K562 (cell line): ENCODE measurements at regions not wholly inside any gene's neighbourhood (a gene's known extent, or its start where the extent isn't known, plus 50 kb on each side); places are given as distances from the start of the nearest gene placed in this dataset.

Experiments used
- ATAC-seq: fragments of 200-7000 bp; cut with Tn5 transposase; 3 replicates; pipeline ENCODE4 v1.9.1; 2020; ENCODE audit warnings: moderate library complexity
- BruUV-seq: library from RNA; stranded (reverse); fragments of 400-500 nt; replicated peaks from 2 replicates; lab custom pipeline; 2021; lab: Mats Ljungman, UMichigan
- CTCF ChIA-PET: fragments of 300-600 bp; formaldehyde crosslinking; extraction: SDS; loops from one replicate; lab custom pipeline; 2021; ENCODE audit warnings: low intra/inter-chr PET ratio; lab: Yijun Ruan, JAX
- POLR2A ChIA-PET: fragments of 300-600, 350-650 bp; sonication (Branson Sonifier 250); formaldehyde crosslinking; extraction: SDS; loops from one replicate; lab custom pipeline; 2021; ENCODE audit warnings: antibody characterized with exemption, inconsistent platforms; lab: Yijun Ruan, JAX
- DNase-seq, 4 experiments: peaks; one replicate each; pipeline versions ENCODE4 v3.0.0 to v3.0.0-alpha.2; 2011 to 2018; ENCODE audit warnings: low spot score in 3 of 4, mixed read lengths in 3 of 4; ENCODE audit errors: extremely low read depth in 1 of 4
- FAIRE-seq: peaks from 2 replicates; lab custom pipeline; 2011; peaks lifted over from hg19 to GRCh38; lab: Jason Lieb, UNC
- H2AFZ ChIP-seq: 2 replicates; pipeline ENCODE4 v1.6.0; 2011; ENCODE audit warnings: low read depth, low read length, control low read depth, inconsistent platforms
- H3K27ac ChIP-seq: fragments of 200-600 bp; 3 replicates; pipeline ENCODE4 v1.8.0; 2011; ENCODE audit warnings: low read depth, mild to moderate bottlenecking, control low read depth, inconsistent platforms, low read length, moderate library complexity, mixed read lengths; ENCODE audit errors: extremely low read depth
- H3K27me3 ChIP-seq, 2 experiments: fragments of 300-600 bp in 1 of 2; 2 replicates in 1 of 2; 3 replicates in 1 of 2; pipeline versions ENCODE4 v1.6.0 to v1.8.0; 2011; ENCODE audit warnings: inconsistent platforms in 2 of 2, low read length in 2 of 2, mild to moderate bottlenecking in 1 of 2, mixed read lengths in 1 of 2, moderate library complexity in 1 of 2; ENCODE audit not compliant: control insufficient read depth in 2 of 2, insufficient read depth in 2 of 2
- H3K36me3 ChIP-seq: fragments of 300-600 bp; 3 replicates; pipeline ENCODE4 v1.8.0; 2011; ENCODE audit warnings: mild to moderate bottlenecking, low read length, inconsistent platforms; ENCODE audit not compliant: control insufficient read depth, insufficient read depth
- H3K4me1 ChIP-seq, 2 experiments: fragments of 200-600 bp in 1 of 2; replicated peaks in 1 of 2; 2 replicates in 1 of 2; 3 replicates in 1 of 2; pipeline versions ENCODE4 v1.5.1 to v1.8.0; 2011; ENCODE audit warnings: inconsistent platforms in 2 of 2, low read length in 2 of 2, mild to moderate bottlenecking in 1 of 2, mixed read lengths in 1 of 2, moderate library complexity in 1 of 2; ENCODE audit not compliant: control insufficient read depth in 2 of 2, insufficient read depth in 2 of 2
- H3K4me2 ChIP-seq: 2 replicates; pipeline ENCODE4 v1.6.1; 2011; ENCODE audit warnings: low read length, control low read depth, inconsistent platforms, mixed read lengths; ENCODE audit not compliant: insufficient read depth
- H3K4me3 ChIP-seq: fragments of 200-600 bp; sonication (generic), shearing (Covaris generic); 2 replicates; pipeline ENCODE4 v1.5.1; 2016; ENCODE audit warnings: control low read depth, inconsistent platforms
- H3K79me2 ChIP-seq: fragments of 200-600 bp; 3 replicates; pipeline ENCODE4 v1.8.0; 2011; ENCODE audit warnings: low read length, inconsistent platforms; ENCODE audit not compliant: control insufficient read depth, insufficient read depth
- H3K9ac ChIP-seq, 2 experiments: 2 replicates each; pipeline versions ENCODE4 v1.6.0 to v1.6.1; 2011; ENCODE audit warnings: low read depth in 2 of 2, low read length in 2 of 2, control low read depth in 1 of 2, inconsistent platforms in 1 of 2, mild to moderate bottlenecking in 1 of 2, mixed read lengths in 1 of 2; ENCODE audit not compliant: insufficient read depth in 1 of 2
- H3K9me1 ChIP-seq: one replicate; pipeline ENCODE4 v1.6.0; 2011; ENCODE audit warnings: inconsistent platforms, mild to moderate bottlenecking, low read length, moderate library complexity; ENCODE audit not compliant: control insufficient read depth, insufficient read depth
- H3K9me3 ChIP-seq: replicated peaks from 2 replicates; pipeline ENCODE4 v1.5.1; 2011; ENCODE audit warnings: low read depth, low read length, inconsistent platforms; ENCODE audit not compliant: control insufficient read depth, insufficient read depth
- H4K20me1 ChIP-seq: replicated peaks from 2 replicates; pipeline ENCODE4 v1.6.1; 2011; ENCODE audit warnings: low read length, inconsistent platforms, mixed read lengths; ENCODE audit not compliant: control insufficient read depth, insufficient read depth
- BCOR ChIP-seq: fragments of 450-650 bp; IDR thresholded peaks from 2 replicates; pipeline ENCODE4 v1.6.1; 2016
- BHLHE40 ChIP-seq: IDR thresholded peaks from 2 replicates; pipeline ENCODE4 v1.6.1; 2011; ENCODE audit warnings: low read length, improper control_type of control experiment
- BRD4 ChIP-seq: fragments of 200-600 bp; sonication (generic); IDR thresholded peaks from 2 replicates; pipeline ENCODE4 v1.6.1; 2017; ENCODE audit warnings: inconsistent platforms
- CREB1 ChIP-seq, 2 experiments: sonication (generic) in 1 of 2; formaldehyde crosslinking in 1 of 2; IDR thresholded peaks; 2 replicates each; pipeline versions ENCODE4 v1.6.1 to v1.8.0; 2012 to 2022; ENCODE audit warnings: inconsistent platforms in 1 of 2, mild to moderate bottlenecking in 1 of 2, missing genetic modification reagents in 1 of 2, moderate library complexity in 1 of 2
- CREBBP ChIP-seq: IDR thresholded peaks from one replicate; pipeline ENCODE4 v1.6.1; 2012; ENCODE audit warnings: low read depth, mild to moderate bottlenecking, control low read depth, inconsistent platforms, low read length
- FOS ChIP-seq: IDR thresholded peaks from 3 replicates; pipeline ENCODE4 v1.6.1; 2011; ENCODE audit not compliant: insufficient read length; ENCODE audit errors: extremely low read depth
- MCM2 ChIP-seq: fragments of 450-650 bp; IDR thresholded peaks from 2 replicates; pipeline ENCODE4 v1.6.1; 2017; ENCODE audit warnings: low read depth, mild to moderate bottlenecking
- NFE2 ChIP-seq: IDR thresholded peaks from 2 replicates; pipeline ENCODE4 v1.6.1; 2014; ENCODE audit warnings: antibody characterized with exemption, low read depth
- NONO ChIP-seq, 2 experiments: fragments of 200-400 bp in 1 of 2; fragments of 450-650 bp in 1 of 2; formaldehyde crosslinking in 1 of 2; IDR thresholded peaks; 2 replicates each; pipeline ENCODE4 v1.6.1; 2017; ENCODE audit warnings: low read depth in 2 of 2, mild to moderate bottlenecking in 2 of 2, moderate library complexity in 2 of 2, low read length in 1 of 2
- NUFIP1 ChIP-seq: fragments of 450-650 bp; IDR thresholded peaks from 2 replicates; pipeline ENCODE4 v1.6.1; 2018; ENCODE audit not compliant: partially characterized antibody
- PHTF2 ChIP-seq: fragments of 250-450 bp; sonication (Bioruptor Pico); IDR thresholded peaks from 2 replicates; pipeline ENCODE4 v1.5.0; 2021; ENCODE audit warnings: mild to moderate bottlenecking
- POLR2A ChIP-seq: fragments of 450-650 bp; conservative IDR thresholded peaks from 2 replicates; pipeline ENCODE4 v1.6.1; 2016
- RNF2 ChIP-seq: sonication (generic); IDR thresholded peaks from 2 replicates; pipeline ENCODE4 v1.6.1; 2016
- WHSC1 ChIP-seq: IDR thresholded peaks from one replicate; pipeline ENCODE4 v1.6.1; 2012; ENCODE audit warnings: low read length, control low read depth, inconsistent platforms
- ZNF24 ChIP-seq: fragments of 450-650 bp; IDR thresholded peaks from 2 replicates; pipeline ENCODE4 v1.6.1; 2016
- WGBS: fragments of 100-300 bp; shearing (Covaris generic); methylation state at CpG from one replicate; pipeline ENCODE4 v1.1.6; 2016; ENCODE audit warnings: low coverage, mixed read lengths; ENCODE audit not compliant: insufficient coverage; ENCODE audit errors: missing lambda C conversion rate; 5-methylcytosine and 5-hydroxymethylcytosine counted together
- in situ Hi-C: fragments of 300-500 bp; cut with MboI; formaldehyde crosslinking; loops from 4 replicates; pipeline ENCODE4 v1.15.0; 2018; ENCODE audit warnings: inconsistent platforms, mixed read lengths
- intact Hi-C: fragments of 100-400 bp; cut with micrococcal nuclease; formaldehyde crosslinking; loops from 2 replicates; pipeline ENCODE4 v1.14.2; 2022
- TF ChIP-seq, protein P1 (sequence below): sonication (generic); formaldehyde crosslinking; IDR thresholded peaks from 2 replicates; pipeline ENCODE4 v1.8.1; 2023; ENCODE audit warnings: mild to moderate bottlenecking, missing genetic modification reagents, moderate library complexity
- TF ChIP-seq, protein P2 (sequence below), 2 experiments: IDR thresholded peaks; 2 replicates each; pipeline ENCODE4 v1.6.1; 2011; ENCODE audit warnings: borderline replicate concordance in 1 of 2, control low read depth in 1 of 2, low read depth in 1 of 2, low read length in 1 of 2, mild to moderate bottlenecking in 1 of 2, mixed read lengths in 1 of 2, moderate library complexity in 1 of 2; ENCODE audit not compliant: insufficient read depth in 1 of 2, insufficient read length in 1 of 2, poor library complexity in 1 of 2, severe bottlenecking in 1 of 2; ENCODE audit errors: extremely low read depth in 1 of 2

DNA sequence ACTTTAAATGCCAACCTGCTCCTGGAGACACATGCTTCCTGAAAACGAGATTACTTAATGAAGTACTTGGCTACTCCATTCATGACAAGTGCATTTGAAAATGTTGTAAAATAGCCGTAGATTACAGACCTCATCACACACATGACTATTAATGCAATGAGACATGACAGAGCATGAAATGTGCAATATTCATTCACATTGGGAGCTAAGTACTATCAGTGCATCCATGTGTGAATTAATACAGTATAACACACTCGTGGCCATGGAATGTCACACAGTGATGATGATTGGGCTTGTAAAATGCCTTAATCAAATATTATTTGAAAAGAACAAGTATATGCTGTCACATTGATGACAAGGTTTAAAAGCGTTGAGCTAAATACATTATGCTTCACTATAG, 407.0 kb downstream of the AMY1C start (continued):
- TF ChIP-seq WHSC1, result no peak
- no peak for TF ChIP-seq ZNF24
- no peak for TF ChIP-seq NONO (IDR thresholded peaks at IDR 0.05; ENCODE audit: low read depth in 2 of 2, low read length in 1 of 2)
- no peak for TF ChIP-seq CREBBP
- TF ChIP-seq, protein P1, sequence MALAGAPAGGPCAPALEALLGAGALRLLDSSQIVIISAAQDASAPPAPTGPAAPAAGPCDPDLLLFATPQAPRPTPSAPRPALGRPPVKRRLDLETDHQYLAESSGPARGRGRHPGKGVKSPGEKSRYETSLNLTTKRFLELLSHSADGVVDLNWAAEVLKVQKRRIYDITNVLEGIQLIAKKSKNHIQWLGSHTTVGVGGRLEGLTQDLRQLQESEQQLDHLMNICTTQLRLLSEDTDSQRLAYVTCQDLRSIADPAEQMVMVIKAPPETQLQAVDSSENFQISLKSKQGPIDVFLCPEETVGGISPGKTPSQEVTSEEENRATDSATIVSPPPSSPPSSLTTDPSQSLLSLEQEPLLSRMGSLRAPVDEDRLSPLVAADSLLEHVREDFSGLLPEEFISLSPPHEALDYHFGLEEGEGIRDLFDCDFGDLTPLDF, result no peak
- TF ChIP-seq, protein P2, sequence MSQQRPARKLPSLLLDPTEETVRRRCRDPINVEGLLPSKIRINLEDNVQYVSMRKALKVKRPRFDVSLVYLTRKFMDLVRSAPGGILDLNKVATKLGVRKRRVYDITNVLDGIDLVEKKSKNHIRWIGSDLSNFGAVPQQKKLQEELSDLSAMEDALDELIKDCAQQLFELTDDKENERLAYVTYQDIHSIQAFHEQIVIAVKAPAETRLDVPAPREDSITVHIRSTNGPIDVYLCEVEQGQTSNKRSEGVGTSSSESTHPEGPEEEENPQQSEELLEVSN (IDR thresholded peaks at IDR 0.05; ENCODE audit: borderline replicate concordance in 1 of 2, extremely low read depth in 1 of 2, insufficient read depth in 1 of 2, insufficient read length in 1 of 2, low read depth in 1 of 2, low read length in 1 of 2, poor library complexity in 1 of 2, severe bottlenecking in 1 of 2), result no peak
- TF ChIP-seq NUFIP1, result no peak
- no peak for TF ChIP-seq MCM2
- TF ChIP-seq, all 486 proteins: peak for 0

DNA sequence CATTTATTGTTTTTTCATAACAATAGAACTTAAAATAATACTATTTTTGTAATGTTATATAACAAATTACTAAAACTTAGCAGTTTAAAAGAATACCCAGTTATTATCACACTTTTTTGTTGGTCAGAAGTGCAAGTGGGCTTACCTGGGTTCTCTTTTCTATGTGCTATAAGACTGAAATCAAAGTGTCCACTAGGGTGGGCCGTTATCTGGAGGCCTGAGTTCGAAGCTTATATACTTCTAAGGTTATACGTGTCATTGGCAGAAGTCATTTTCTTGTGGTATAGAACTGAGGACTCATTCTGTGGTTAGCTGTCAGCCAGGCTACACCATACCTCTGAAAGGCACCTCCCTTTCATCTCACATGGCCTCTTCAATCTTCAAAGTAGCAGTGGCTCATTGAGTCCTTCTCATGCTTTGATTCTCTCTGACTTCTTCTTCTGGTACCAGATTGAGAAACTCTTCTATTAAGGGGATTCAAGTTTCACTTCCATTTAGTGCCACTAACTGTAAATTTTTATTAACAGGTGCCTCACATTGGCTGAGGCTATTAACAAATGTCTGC, 414.3 kb downstream of the AMY1C start:
- no peak for DNase-seq

More for the DNA sequence above, 414.3 kb downstream of the AMY1C start:
- H4K20me1 ChIP-seq, result no peaks in the 10 kb centered on the region
- 0% methylated on average over 3 of the region's 3 CpGs for WGBS
- intact Hi-C loops (no loop called here), in situ Hi-C loops (no loop called here)
- no peaks in the 10 kb centered on the region for H3K27me3 ChIP-seq
- no peaks in the 10 kb centered on the region for H3K79me2 ChIP-seq
- H3K9me3 ChIP-seq, result no peaks in the 10 kb centered on the region
- H3K36me3 ChIP-seq, result no peaks in the 10 kb centered on the region
- H3K9me1 ChIP-seq, result no peaks in the 10 kb centered on the region
- CTCF ChIA-PET, result no interaction called here
- H2AFZ ChIP-seq, result no peak overlapping the region
- ATAC-seq, result no peak
- no peak overlapping the region for H3K4me2 ChIP-seq
- POLR2A ChIA-PET, result no interaction called here
- no peaks in the 10 kb centered on the region for H3K4me1 ChIP-seq
- no peak overlapping the region for H3K4me3 ChIP-seq
- BruUV-seq, result no TSS peak
- no peak for FAIRE-seq
- H3K9ac ChIP-seq, result no peak overlapping the region
- TF ChIP-seq NFE2, result no peak
- TF ChIP-seq BRD4, result no peak
- no peak for TF ChIP-seq BHLHE40
- no peak for TF ChIP-seq CREB1 (IDR thresholded peaks at IDR 0.05)
- no peak for TF ChIP-seq CREB1 (CRISPR knock-in tag; IDR thresholded peaks at IDR 0.05)
- TF ChIP-seq FOS, result no peak
- no peak for TF ChIP-seq PHTF2 (CRISPR knock-in tag)
- no peak for TF ChIP-seq RNF2
- TF ChIP-seq POLR2A, result no peak
- no peak for TF ChIP-seq BCOR
- H3K27ac ChIP-seq, result no peak overlapping the region
